Spleen (tissue), 7 donors: ENCODE measurements at regions not wholly inside any gene's neighbourhood (a gene's known extent, or its start where the extent isn't known, plus 50 kb on each side); places are given as distances from the start of the nearest gene placed in this dataset.

Experiments used
- CTCF ChIP-seq, 11 experiments: fragments of 200-600 bp in 7 of 11; fragments of 450-650 bp in 4 of 11; sonication (generic) in 4 of 11; IDR thresholded peaks in 8 of 11; conservative IDR thresholded peaks in 3 of 11; 1 replicate in 7 of 11; 2 replicates in 4 of 11; pipeline versions ENCODE4 v1.4.0 to v1.8.0; 2016 to 2021; ENCODE audit warnings: antibody characterized with exemption in 11 of 11, inconsistent platforms in 4 of 11, mild to moderate bottlenecking in 1 of 11
- POLR2AphosphoS5 ChIP-seq, 3 donors: sonication (generic); formaldehyde crosslinking; IDR thresholded peaks; one replicate each; pipeline ENCODE4 v1.5.1; 2017; ENCODE audit warnings: antibody characterized with exemption in 3 of 3
- donor health status: DM: no; HTN: no; CAD: no; lungs with moderate emphysema.
- donor health status: DM: no; HTN: no; CAD: no.
- donor health status: DM: no; HTN: no; CAD: no.

GRCh38 chr3:147318900-147319299 lies 87.4 kb downstream of the ZIC4 start:
- no peak for TF ChIP-seq CTCF (IDR thresholded peaks at IDR 0.05 in 8 of 11, conservative IDR thresholded peaks at IDR 0.05 in 3 of 11)
- TF ChIP-seq POLR2AphosphoS5 (IDR thresholded peaks at IDR 0.05): no peak
